ENCODE measurements at regions not wholly inside any gene's neighbourhood (a gene's known extent, or its start where the extent isn't known, plus 50 kb on each side); places are given as distances from the start of the nearest gene placed in this dataset.

DNA sequence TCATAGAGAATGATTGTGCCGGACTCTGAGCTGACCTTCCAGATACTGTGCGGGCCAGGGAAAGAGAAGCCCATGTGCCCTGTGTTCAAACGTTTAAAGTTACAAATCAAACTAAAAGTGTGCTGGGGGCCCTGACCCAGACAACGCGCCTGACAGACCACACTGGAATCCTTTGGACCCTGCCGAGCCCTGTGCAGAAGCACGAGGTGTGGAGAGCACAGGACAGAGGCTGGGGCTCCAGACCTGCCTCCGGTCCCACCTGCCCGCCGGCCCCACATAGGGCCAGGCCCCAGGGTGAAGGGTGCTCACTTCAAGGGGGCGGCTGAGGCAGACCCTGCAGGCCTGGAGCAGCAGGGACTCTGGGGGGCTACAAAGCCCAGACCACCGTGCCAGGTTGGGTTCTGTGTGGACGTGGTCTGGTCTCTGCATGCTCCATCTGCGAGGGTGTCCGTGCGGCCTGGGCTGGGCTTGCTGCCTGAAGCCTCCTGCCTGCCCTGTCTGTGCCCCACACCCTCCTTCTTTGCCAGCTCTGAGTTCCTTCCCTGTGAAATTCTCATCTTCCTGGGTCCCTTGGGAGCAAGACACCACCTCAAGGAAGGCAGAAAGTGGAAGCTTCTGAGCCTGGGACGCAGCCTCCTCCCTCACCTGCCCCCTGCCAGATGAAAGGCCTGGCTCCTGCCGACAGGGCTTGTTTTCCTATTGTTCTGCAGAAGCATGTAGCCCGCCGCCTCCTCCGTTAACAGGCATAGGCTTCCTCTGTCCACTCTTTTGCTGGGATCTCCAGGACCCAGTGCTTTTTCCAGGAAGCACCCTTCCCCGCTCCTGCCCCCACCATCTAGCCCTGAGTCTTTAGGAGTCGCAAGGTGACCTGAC is 186.2 kb downstream of the ERMARD start:
- DNase-seq = no peak

DNA sequence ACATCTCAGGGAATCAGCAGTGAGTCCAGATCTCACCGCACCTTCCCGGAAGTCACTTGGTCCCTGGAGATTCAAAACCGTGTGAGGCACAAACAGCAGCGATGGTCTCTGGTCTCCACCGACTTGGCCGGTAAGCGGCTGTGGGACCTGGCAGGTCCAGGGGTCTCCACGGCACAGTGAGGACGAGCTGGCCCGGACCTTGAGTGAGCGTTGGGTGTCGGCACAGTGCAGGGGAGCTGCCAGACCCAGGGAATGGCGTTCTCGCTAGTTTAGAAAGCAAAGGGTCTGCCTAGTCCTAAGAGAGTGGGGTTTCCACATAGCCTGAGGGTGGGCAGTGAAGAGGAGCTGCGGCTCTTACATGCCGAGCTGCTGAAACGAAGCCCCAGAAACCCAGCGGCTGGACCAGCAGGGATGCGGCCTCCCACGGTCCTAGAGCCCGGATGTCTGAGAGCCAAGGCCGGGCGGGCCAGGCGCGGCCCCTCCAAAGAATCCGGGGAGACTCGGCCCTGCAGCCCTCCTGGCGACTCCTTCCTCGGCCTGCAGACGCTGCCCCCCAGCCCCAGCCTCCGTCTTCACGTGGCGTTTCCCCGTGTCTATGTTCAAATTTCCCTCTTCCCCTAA is 185.0 kb downstream of the ERMARD start:
- DNase-seq = no peak

DNA sequence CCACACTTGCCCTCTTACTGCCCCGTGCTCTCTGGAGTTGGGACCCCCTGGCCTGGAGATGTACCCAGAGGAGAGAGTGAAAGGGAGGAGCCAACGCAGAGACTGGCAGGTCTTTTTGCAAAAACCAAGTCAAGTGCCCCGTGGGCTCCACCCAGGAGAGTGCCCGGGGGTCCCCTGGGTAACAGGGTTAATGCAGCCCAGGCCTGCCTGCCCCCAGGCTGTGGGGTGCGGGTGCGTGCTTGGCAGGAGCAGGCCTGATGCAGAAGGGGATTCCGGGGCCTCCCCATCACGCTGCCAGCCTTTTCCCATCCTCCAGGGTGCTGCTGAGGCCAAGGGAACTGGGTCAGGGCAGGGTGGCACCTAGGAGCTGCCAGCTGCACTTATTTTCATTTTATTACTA is 184.4 kb downstream of the ERMARD start:
- no peak for DNase-seq

DNA sequence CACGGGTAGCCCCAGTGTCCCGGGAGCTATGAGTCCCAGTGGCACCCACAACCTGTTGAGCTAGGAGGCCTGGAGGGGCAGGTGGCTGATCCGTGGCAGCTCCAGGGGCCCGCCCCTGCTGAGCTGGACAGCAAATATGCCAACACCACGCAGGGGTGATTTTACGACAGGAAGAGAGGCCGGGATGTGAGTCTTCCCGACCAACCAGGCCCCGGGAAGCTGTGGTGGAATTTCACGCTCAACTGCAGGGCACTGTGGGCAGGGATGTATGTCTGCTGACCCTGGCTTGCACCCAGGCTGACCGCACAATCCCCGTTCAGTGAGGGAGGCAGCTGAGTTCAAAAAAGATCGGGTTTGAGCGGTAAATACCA is 183.9 kb downstream of the ERMARD start:
- no peak for DNase-seq

DNA sequence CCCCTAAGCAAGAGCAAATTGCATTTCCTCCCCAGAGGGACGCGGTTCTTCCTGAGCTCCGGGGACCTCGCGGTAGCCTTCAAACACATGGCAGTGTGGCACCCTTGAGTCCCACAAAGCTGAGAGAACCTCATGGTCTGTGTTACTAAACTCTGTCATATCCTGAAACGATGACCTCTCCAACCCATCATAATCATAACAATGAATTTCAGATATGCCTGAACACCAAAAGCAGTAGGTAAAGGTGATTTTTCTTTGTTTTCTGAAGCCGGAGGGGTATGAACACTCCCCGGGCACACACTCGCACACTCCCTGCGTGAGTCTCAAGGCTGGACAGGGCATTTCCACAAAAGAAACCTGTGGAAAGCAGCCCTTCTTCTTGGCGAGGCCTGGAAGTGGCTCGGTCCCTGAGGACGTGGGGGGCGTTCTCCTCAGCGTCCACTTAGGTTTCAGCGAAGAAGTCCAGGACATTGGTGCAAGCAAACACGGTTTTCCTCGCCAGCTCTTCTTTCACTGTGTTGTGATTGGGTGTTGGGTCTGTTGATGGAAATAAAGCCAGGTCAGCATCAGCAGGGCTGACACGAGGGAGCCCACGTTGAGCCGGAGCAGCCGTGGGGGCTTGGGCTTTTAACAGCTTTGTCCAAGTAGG is 183.4 kb downstream of the ERMARD start:
- no peak for DNase-seq

DNA sequence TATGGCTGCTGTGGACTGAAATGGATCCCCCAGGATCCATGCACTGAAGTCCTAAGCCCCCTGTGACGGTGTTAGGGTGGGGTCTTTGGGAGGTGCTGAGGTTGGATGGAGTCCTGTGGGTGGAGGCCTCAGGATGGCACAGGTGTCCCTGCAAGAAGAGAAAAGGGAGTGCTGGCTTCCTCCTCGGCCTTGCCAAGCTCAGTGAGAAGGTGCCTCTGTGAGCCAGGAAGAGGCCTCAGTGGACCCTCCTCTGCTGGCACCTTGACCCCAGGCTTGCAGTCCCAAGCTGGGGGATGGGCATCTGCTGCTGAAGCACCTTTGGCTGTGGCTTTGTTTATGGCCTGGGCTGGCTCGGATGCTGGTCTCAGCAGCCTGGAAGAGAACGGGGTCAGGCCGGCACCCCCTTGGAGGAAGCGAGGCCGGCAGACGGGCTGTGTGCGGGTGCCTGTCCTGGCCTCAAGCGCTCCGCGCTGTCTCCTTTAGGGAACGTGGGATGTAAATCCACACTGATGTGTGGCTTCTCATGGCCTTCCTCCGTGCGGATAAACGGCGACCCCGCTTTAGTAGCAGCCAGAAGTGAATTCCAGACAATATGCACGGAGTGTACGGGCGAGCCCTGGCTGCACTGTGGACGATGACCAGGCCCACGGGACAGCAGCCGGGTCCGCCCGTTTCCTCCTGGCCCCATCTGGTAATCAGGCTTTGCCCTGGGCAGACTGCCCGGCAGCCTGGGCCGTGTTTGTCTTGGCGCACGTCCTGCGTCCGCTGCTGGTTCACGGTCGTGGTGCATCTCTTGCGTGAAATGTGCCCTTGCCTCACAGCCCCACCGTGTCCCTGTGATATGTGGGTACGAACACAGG is 182.6 kb downstream of the ERMARD start:
- DNase-seq = no peak

DNA sequence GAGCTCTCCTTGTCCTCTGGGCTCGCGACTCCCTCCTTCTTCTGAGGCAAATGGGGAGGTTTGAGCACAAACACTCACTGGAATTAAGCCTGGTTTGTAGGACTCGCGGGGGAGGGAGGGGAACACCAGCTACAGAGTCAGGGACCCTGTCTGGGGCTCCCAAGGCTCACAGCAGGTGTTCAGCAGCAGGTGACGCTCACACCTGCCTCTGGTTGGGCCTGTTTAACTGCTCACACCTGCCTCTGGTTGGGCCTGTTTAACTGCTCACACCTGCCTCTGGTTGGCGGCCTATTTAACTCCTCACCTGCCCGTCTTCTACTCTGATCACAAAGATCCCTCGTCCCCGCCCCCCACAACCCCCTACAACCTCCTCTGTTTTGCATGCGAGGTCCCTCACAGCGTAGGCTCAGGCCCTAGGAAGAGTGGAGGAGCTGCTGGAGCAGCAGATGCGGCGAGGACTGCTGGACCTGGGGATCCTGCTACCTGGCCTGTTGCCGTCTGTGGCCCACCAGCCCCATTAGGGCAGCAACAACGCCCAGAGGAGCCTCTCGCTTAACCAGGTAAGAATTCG is 181.9 kb downstream of the ERMARD start:
- DNase-seq = no peak

DNA sequence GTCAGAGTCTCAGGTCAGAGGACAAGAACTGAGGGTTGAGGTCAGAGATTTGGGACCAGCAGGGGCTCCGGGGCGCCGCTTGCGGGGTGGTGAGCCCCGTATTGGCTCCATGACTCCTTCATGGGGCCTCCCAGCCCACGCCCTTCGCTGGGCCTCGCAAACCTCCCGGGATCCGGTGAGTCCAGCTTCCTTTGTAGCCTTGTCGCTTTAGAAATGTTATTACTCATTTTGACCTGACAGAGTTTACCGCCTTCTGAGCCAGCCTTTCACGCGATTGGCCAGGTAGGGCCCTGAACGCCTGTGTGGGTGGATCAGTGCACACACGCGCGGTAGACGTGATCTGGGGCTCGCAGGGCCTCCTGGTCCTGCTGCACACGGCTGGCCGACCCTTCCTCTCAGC is 181.1 kb downstream of the ERMARD start:
- no peak for DNase-seq

DNA sequence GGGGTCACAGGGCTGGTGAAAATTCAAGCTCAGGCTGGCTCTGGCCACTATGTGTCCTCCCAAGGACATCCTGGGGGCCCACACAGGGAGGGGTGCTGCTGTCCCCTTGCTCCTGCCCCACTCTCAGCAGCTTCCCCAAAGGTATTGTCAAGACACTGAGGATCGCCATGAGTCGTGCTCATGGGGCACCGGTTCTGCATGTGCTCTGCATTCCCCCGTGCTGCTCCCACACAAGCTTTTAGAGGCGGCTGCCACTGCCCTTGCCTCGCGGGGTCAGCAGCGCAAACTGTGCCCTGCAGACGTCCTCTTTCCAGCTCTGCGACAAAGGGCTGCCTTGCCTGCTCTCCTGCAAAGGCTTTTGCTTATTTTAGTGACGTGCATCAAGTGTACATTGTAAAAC is 179.8 kb downstream of the ERMARD start:
- DNase-seq = no peak

DNA sequence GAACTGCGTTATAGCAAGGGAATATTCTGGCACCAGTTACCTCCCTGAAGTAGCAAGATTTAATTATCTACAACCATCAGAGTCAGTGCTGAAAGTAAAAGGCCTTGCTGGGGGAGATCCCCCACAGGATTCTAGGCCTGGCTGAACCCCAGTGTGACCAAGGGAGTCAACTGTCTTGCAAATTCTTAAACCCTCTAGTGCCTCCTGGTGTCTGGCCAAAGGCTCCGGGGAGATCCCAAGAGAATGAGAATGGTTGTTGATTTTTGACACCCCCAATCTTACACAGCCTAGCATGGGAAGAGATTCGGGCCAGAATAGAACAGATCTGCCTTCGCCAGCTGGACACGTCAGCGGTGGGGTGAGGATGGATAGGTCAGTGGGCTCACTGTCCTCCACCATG is 179.4 kb downstream of the ERMARD start:
- peak in 1 of 2 donors; percentile 11 for DNase-seq

DNA sequence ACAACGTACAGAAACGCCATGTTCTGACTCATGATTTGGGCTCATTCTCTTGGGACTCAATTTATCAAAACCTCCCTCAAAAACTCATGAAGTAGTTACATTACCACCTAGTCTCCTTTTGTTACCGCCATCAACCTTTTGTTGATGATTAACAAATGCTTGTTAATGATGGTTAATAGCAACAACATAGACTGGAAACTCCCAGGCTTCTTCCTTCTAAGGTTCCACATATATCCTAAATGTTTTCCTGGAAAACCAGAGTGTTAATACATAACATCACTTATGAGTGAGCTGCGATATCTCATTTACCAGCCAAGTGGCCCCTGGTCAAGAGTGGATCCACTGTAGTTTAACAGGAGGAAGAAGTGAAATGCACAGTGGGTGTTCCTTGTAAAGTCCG is 176.3 kb downstream of the ERMARD start:
- no peak for DNase-seq

DNA sequence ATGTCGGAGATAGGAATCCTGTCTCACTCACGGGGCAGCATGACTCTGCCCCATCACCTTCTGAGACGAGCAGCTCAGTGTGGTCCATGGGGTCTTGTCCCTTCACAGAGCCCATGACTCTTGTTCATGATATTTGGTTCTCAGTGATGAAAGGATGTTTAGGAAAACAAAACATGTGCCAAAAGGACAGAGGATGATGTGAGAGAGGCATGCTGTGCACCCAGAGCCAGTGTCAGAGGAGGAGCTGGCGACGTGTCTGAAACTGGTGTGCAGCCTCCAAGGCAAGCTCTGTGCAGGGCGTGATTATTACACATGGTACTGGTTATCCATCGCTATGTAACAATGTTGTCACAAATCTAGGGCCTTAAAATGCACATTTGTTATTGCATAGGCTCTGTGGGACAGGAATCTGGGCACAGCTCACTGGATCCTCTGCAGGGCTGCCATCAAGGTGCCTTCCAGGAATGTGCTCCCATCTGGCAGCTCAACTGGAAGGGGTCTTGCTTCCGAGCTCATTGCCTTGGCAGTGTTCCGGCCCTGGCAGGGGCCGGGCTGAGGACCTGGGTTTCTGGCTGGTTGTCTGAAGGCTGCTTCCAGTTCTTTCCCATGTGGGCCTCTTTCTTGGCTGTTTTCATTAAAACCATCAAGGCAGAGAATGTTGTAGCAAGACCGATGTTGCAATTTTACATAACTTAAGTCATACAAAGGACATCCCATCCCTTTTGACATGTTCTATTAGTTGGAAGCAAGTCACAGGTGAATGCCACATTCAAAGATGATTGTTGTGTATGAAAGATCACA is 175.4 kb downstream of the ERMARD start:
- no peak for DNase-seq

DNA sequence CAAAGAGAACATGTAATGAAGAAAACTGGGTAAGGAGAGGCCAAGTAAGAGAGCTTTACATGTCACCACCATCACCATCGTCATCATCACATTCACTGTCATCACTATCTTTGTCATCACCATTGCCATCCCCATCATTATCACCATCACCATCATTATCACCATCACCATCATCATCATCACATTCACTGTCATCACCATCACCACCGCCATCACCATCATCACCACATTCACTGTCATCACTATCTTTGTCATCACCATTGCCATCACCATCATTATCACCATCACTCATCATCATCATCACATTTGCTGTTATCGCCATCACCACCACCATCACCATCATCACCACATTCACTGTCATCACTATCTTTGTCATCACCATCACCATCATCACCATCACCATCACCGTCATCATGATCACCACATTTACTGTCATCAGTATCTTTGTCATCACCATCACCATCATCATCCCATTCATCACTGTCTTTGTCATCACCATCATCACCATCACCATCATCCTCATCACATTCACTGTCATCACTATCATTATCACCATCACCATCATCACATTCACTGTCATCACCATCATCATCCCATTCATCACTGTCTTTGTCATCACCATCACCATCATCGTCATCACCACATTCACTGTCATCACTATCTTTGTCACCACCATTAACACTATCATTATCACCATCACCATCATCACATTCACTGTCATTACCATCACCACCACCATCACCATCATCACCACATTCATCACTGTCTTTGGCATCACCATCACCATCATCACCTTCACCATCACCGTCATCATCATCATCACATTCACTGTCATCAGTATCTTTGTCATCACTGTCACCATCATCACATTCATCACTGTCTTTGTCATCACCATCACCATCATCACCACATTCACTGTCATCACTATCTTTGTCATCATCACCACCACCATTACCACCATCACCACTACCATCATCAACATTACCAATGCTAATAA is 172.3 kb downstream of the ERMARD start:
- DNase-seq = no peak

DNA sequence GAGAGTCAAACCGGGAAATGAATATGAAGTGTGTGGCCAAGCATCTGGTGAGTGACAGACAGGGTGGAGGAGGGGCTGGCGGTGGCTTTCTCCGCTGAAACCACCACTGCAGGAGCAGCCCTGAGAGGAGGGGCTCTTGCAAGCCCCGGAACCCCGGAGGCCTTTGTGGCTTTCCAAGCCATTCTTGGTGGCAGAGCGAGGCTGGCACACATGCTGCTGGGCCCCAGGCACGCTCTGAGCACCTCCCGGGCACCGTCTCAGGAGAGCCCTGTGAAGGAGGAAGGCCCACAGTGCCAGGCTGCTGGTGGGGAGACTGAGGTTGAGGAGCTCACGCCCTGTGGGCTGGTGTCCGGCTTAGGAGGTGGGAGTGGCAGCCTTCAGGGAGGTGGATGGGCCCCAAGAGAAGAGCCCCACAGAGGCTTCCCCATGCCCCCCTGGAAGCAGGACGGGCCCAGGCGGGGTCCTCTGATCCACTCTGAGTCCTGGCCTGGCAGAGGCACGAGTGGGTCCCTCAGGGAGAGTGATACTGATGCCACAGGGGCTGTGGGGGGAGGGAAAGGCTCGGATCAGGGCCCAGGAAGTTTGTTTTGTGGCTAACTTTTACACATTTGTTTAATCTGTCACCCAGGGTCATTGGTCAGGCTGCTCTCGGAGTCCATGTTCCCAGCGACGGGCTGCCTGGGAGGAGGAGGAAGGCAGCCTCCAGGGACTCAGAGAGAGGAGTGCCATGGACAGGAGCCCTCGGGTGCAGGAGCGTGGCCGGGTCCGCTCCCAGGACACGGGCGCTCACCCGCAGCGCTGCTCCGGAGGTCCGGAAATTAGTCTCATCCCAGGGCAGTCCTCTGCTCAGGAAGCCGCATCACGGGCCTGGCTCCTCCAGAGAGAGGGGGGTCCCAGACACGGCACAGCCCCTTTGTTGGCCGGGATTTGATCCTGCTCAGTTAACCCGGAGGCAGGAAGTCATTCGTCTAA is 170.7 kb downstream of the ERMARD start:
- DNase-seq = no peak

DNA sequence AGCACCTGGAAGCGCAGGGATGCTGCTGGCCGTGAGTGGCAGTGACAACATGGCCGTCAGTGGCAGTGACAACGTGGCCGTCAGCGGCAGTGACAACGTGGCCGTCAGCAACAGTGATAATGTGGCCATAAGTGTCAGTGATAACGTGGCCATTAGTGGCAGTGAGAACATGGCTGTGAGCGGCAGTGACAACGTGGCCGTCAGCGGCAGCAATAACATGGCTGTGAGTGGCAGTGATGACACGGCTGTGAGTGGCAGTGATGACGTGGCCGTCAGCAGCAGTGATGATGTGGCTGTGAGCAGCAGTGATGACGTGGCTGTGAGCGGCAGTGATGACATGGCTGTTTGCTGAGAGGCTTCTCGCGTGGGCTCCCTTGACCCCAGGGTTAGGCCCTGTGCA is 169.8 kb downstream of the ERMARD start:
- DNase-seq = no peak

DNA sequence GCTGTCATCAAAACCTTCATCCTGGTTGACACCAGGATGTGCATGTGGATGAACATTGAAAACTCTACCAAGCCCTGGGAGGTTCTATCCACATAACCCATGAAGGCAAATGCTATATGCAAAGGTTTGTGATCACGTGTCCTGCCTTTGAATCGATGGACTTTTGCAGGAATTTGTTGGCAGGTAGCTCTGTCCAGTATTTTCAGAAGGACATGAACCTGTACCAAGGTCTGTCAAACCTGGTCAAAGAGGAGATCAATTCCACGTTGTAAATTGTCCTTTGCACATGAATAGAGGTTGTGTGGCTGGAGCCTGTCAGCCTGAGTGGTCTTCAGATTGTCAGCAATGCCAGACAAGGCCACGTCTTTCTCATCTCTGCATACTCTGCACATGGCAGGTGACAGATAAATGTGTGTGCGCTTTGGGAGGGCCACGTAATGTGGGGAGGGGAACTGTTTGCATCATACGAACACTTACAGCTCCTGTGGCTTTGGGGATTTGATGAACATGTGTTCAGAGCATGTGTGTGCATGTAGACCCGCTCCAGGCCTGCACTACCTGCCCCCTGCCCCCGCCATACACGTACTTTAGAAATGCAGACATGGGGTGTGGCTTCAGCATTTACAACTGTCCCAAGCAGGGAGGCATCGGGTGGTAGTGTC is 169.1 kb downstream of the ERMARD start:
- DNase-seq = no peak

DNA sequence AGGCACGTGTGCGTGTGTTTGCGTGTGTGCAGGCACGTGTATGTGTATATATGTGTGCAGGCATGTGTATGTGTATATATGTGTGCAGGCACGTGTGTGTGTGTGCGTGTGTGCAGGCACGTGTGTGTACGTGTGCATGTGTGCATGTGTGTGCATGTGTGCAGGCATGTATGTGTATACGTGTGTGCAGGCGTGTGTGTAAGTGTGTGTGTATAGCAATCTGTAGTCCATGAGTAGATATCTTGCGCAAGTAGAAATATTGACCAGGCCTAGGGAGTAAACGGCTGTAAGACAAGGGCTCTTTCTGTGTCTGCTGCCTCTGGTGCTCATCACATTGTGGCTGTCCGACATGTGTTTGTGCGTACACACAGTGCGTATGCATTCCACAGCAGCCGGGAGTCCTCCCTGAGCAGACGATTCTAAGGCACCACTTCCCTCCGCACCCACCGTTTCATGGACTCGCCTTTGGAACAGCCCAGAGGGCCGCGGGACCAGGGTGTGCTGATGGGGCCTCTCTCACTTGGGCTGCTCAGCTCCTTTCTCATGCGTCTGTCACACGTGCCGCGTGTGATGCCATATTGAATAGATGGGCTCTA is 167.6 kb downstream of the ERMARD start:
- DNase-seq = no peak
